Skeletal muscle cell (primary cell): ENCODE measurements at regions not wholly inside any gene's neighbourhood (a gene's known extent, or its start where the extent isn't known, plus 50 kb on each side); places are given as distances from the start of the nearest gene placed in this dataset.
"Not testable (repeated sequence)": the region's sequence is repeated elsewhere in the genome, so short reads cannot be mapped to it uniquely, and the experiment has no call there.

Source experiments
- DNase-seq: peaks from one replicate; pipeline ENCODE4 v3.0.0-alpha.2; 2010; ENCODE audit warnings: low read depth
- H3K4me3 ChIP-seq: 2 replicates; pipeline ENCODE4 v1.5.1; 2011; ENCODE audit warnings: low read depth, mild to moderate bottlenecking, control low read depth, low read length, moderate library complexity

DNA sequence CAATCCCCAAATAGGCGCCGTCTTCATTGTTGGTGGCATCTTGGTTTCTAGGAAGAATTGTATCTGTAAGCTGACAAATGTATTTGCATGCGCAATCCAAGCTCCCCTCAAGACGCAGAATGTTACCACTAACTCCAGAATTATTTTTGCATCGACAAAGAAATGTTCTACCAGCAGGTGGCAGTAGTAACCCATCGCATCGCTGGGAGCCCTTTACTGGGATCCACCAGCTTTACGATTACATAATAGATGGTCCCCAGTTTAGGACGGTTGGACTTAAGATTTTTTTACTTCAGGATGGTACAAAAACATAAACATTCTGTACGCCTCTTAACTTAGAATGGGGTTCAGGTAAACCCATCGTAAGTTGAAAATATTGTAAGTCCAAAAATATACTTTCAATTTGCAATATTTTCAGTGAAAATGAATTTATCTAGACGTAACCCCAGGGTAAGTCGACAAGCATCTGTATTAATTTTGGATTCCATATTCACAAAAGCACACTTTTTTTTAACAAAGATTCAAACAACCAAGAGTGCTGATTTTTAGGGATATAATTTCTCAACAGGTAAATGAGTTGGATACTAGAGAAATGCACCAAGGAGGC lies 114.0 kb upstream of the COBL start:
- DNase-seq = no peak
- no peak overlapping the region for H3K4me3 ChIP-seq

- H3K4me3 ChIP-seq = no peak overlapping the region
- DNase-seq = no peak
Observed at GRCh38 chr7:51428217-51428887, 111.7 kb upstream of the COBL start.

GRCh38 chr7:51426163-51426562 lies 109.6 kb upstream of the COBL start:
- no peak for DNase-seq
- no peak overlapping the region for H3K4me3 ChIP-seq

DNA sequence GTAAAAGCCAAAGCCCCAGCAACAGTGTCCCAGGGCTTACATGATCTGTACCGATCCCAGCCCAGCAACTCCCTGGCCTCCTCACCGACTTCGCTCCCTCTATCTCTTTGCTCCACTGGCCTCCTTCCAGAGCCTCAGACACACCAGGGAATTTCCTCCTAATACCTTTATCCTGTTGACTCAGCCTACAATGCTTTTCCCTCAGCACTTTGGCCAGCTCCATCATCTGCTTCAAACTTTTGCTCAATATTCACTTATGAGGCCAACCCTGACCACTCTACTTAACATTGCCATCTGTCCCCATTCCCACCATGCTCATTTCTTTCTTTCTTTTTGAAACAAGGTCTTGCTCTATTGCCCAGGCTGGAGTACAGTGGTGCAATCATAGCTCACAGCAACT lies 93.3 kb upstream of the COBL start:
- not testable (repeated sequence) for DNase-seq, H3K4me3 ChIP-seq

DNA sequence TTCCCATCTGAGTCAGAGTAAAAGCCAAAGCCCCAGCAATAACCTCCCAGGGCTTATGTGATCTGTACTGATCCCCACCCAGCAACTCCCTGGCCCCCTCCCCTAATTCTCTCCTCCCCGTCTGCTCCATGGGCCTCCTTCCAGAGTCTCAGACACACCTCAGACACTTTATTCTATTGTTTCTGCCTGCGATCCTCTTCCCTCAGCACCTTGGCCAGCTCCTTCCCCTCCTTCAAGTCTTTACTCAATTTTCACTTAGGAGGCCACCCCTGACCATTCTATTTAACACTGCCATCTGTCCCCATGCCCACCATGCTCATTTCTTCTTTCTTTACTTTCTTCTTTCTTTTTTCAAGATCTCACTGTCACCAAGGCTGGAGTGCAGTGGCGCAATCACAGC lies 81.0 kb upstream of the COBL start:
- DNase-seq, H3K4me3 ChIP-seq: not testable (repeated sequence)

- H3K4me3 ChIP-seq, DNase-seq: not testable (repeated sequence)
Observed at GRCh38 chr7:51393003-51393402, 76.4 kb upstream of the COBL start.

DNA sequence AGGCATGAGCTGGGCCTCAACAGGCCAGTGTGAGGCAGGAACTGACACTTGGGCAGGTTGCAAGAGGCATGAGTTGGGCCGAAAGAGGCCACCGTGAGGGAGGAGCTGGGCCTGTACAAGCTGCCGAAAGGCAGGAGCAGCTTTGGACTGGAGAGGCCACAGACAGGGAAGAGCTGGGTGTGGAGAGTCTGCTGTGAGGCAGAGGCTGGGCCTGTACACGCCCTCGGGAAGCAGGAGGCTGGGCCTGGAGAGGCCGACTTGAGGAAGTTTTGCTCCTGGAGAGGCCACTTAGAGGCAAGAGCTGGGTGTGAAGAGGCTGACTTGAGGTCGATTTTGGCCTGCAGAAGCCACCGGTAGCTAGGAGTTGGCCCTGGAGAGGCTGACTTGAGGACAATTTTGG lies 73.3 kb upstream of the COBL start:
- not testable (repeated sequence) for DNase-seq, H3K4me3 ChIP-seq

DNA sequence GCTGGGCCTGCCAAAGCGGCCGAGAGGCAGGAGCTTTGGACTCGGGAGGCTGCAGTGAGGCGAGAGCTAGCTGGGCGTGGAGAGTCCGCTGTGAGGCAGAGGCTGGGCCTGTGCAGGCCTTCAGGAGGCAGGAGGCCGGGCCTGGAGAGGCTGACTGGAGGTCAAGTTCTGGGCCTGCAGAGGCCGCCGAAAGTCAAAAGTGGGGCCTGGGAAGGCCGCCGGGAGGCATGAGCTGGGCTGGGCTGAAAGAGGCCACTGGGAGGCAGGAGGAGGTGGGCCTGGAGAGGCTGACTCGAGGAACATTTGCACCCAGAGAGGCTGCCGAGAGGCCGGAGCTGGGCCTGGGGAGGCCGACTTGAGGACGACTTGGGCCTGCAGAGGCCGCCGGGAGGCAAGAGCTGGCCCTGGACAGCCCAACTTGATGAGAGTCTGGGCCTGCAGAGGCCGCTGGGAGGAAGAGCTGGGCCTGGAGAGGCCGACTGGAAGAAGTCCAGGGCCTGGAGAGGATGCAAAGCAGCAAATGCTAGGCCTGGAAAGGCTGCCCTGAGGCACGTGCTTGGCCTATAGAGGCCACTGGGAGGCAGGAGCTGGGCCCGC lies 72.7 kb upstream of the COBL start:
- DNase-seq = not testable (repeated sequence)

GRCh38 chr7:51388241-51388640 lies 71.6 kb upstream of the COBL start:
- DNase-seq, H3K4me3 ChIP-seq: not testable (repeated sequence)

More for the DNA sequence above, 72.7 kb upstream of the COBL start:
- not testable (repeated sequence) for H3K4me3 ChIP-seq

GRCh38 chr7:51386806-51387568 lies 70.4 kb upstream of the COBL start:
- not testable (repeated sequence) for DNase-seq, H3K4me3 ChIP-seq

- DNase-seq, H3K4me3 ChIP-seq: not testable (repeated sequence)
Observed at GRCh38 chr7:51386184-51386583, 69.6 kb upstream of the COBL start.

- not testable (repeated sequence) for H3K4me3 ChIP-seq, DNase-seq
Observed at GRCh38 chr7:51382243-51382642, 65.6 kb upstream of the COBL start.

GRCh38 chr7:51376420-51377092 lies 59.9 kb upstream of the COBL start:
- no peak overlapping the region for H3K4me3 ChIP-seq
- no peak for DNase-seq

GRCh38 chr7:51374936-51375335 lies 58.3 kb upstream of the COBL start:
- no peak for DNase-seq
- no peak overlapping the region for H3K4me3 ChIP-seq

DNA sequence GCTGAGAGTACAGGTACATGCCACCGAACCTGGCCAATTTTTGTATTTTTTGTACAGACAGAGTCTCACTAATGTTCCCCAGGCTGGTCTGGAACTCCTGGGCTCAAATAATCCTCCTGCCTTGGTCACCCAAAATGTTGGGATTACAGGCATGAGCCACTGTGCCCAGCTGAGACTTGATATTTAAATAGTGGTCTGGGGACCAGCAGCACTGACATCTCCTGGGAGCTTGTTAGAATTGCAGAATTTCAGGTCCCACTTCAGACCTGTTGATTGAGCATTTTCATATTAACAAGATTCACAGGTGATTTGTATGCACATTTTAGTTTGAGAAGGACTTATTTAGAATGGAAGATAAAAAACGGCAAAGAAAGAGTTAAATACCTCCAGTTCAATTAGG lies 57.0 kb upstream of the COBL start:
- H3K4me3 ChIP-seq, DNase-seq: not testable (repeated sequence)

- H3K4me3 ChIP-seq = no peak overlapping the region
- no peak for DNase-seq
Observed at GRCh38 chr7:51369746-51370145, 53.1 kb upstream of the COBL start.

- not testable (repeated sequence) for DNase-seq, H3K4me3 ChIP-seq
Observed at GRCh38 chr7:51369228-51369627, 52.6 kb upstream of the COBL start.

DNA sequence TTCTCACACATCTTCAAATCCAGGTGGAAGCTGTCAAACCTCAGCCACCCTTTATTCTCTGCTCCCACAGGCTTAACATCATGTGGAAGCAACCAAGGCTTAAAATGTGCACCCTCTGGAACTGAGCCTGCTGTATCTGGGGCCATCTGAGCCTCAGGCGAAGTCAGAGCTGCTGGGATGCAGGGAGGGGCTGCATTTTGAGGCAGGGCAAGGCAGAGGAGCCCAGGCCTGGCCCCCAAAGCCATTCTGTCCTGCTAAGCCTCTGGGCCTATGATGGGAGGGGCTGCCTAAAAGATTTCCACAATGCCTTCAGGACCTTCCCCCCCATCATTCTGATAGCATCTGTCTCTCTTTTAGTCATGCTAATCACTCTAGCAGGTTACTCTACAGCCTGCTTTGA lies 51.7 kb upstream of the COBL start:
- no peak for DNase-seq
- H3K4me3 ChIP-seq = no peak overlapping the region

- H3K4me3 ChIP-seq = no peak overlapping the region
- DNase-seq = no peak
Observed at GRCh38 chr7:51367614-51367968, 51.0 kb upstream of the COBL start.
